NCI-H1092 (cell line): ENCODE measurements at regions not wholly inside any gene's neighbourhood (a gene's known extent, or its start where the extent isn't known, plus 50 kb on each side); places are given as distances from the start of the nearest gene placed in this dataset.
A peak's percentile ranks its signal among the peaks of the same experiment; 100 is the strongest.

Experiments used
- DNase-seq: peaks from one replicate; lab custom pipeline; 2025; lab: John Stamatoyannopoulos, UW

GRCh38 chr6:101296169-101296960 lies 97.1 kb upstream of the GRIK2 start:
- DNase-seq = peak; percentile 45

- DNase-seq = no peak
Measured at GRCh38 chr6:101302593-101302992, 90.9 kb upstream of the GRIK2 start.

GRCh38 chr6:101303495-101303894 lies 90.0 kb upstream of the GRIK2 start:
- no peak for DNase-seq

- DNase-seq = no peak
Measured at GRCh38 chr6:101312652-101313051, 80.9 kb upstream of the GRIK2 start.

GRCh38 chr6:101322921-101323320 lies 70.6 kb upstream of the GRIK2 start:
- no peak for DNase-seq

GRCh38 chr6:101326411-101326810 lies 67.1 kb upstream of the GRIK2 start:
- no peak for DNase-seq

GRCh38 chr6:101341926-101342325 lies 51.6 kb upstream of the GRIK2 start:
- DNase-seq = no peak
